ENCODE measurements at regions not wholly inside any gene's neighbourhood (a gene's known extent, or its start where the extent isn't known, plus 50 kb on each side); places are given as distances from the start of the nearest gene placed in this dataset.

DNA sequence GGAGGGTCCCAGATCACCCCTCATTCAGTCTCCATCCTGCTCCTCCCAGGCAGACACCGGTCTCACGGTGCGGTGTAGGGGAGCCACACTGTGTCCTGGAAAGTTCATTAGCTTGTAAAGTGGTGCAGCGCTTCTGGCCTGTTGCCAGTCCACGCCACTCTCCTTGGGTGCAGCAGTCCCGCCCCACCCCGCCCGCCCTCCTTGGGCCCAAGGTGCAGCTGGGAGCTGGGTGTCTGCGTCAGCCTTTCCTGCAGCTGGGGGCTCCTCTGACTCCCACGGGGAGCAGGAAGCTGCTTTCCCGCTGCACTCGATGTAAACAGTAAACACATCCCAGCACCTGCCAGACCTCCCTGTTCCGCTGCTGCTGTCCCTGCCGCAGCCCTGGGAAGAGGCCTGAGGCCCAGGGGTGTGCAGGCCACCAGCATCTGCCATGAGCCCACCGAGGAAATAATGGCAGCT, 53.8 kb upstream of the ASB18 start:
- no peak for DNase-seq (ENCODE audit: low read depth in 4 of 4, low spot score in 3 of 4)

DNA sequence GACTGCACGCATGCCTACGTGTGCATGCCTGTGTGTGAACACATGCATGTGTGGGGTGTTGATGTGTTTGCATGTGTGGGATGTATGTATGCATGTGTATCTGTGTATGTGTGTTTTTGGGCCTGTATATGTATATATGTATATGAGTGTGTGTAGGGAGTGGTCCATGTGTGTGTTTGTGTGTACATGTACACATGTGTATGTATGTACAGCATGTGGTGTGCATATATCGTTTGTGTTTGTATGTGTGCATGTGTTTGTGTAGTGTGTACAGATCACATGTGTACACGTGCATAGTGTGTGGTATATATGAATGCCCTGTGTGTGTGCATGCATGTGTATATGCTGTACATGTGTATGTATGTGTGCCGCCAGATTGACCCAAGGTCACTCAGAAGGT, 54.2 kb upstream of the ASB18 start:
- DNase-seq (ENCODE audit: low read depth in 4 of 4, low spot score in 3 of 4) = no peak

DNA sequence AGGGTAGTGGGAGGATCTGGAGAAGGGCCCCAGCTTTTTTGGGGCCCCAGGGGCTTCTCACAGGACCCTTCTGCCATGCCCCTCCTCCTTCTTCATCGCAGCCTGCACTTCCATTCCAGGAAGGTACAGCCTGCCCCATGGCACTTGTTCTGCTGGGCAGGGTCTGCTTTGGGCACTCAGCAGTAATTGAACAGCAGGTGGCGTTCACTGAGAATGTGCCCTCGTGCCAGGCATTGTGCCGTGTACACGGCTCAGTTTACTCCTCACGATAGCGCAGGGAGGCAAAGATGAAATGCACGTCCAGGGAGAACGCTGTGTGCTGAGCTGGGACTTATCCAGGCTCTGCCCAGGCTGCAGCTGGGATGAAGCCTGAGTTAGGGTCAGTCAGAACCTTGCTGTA, 54.8 kb upstream of the ASB18 start:
- no peak for DNase-seq (ENCODE audit: low read depth in 4 of 4, low spot score in 3 of 4)

DNA sequence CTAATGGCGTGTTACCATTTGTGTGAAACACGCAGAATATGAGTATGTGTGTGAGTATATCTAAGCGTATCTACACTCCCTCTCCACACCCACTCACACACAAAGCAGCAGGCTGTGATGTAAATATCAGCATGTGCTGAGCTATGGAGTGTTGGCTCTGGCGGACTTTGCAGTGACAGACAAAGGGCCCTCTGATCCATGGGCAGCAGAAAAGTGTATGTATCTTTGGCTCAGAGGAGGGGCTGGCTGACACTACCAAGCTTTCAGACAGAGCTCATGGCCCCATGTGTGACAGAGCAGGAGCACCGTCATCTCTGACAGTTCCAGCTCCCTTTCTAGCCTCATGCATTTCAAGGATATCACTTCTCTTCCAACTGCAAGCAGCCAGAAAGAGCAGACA, 57.2 kb upstream of the ASB18 start:
- DNase-seq (ENCODE audit: low read depth in 4 of 4, low spot score in 3 of 4) = no peak

DNA sequence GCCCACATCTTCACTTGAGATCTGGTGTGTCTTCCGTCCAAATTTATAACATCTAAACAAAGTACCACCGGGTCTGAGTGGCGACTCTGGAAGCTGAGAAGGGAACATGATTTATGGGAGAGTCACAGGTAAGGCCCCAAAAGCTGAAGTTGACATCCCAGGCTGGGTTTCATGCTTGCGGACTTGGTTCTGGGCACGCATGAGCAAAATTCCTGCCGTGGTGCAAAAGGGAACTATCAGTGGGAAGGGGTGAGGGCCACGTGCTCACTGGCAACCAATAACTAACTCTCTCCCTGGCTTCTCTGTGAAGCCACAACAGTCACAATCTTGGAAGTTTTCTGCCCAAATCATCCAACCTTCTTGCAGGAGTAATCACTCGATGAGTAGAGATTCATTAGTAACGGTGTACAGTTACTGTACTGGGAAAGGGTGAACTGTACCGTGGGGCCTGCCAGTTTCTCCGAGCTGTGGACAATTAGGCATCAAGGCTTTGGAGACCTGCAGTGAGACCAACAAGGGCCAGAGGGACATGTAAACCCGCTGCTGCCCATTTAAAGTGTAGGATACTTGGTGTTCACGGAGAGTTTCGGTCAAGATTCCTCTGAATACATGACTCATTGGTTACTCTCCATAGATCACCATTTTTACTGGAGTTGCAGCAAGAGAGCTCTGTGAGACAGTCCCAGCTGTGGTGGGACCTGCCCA, 69.4 kb upstream of the ASB18 start:
- no peak for DNase-seq (ENCODE audit: low read depth in 4 of 4, low spot score in 3 of 4)

GRCh38 chr2:236334122-236334876, 70.1 kb upstream of the ASB18 start:
- no peak for DNase-seq (ENCODE audit: low read depth in 4 of 4, low spot score in 3 of 4)

GRCh38 chr2:236335696-236336574, 71.7 kb upstream of the ASB18 start:
- no peak for DNase-seq (ENCODE audit: low read depth in 4 of 4, low spot score in 3 of 4)

- no peak for DNase-seq (ENCODE audit: low read depth in 4 of 4, low spot score in 3 of 4)
Measured at GRCh38 chr2:236336575-236337464, 72.6 kb upstream of the ASB18 start.

DNA sequence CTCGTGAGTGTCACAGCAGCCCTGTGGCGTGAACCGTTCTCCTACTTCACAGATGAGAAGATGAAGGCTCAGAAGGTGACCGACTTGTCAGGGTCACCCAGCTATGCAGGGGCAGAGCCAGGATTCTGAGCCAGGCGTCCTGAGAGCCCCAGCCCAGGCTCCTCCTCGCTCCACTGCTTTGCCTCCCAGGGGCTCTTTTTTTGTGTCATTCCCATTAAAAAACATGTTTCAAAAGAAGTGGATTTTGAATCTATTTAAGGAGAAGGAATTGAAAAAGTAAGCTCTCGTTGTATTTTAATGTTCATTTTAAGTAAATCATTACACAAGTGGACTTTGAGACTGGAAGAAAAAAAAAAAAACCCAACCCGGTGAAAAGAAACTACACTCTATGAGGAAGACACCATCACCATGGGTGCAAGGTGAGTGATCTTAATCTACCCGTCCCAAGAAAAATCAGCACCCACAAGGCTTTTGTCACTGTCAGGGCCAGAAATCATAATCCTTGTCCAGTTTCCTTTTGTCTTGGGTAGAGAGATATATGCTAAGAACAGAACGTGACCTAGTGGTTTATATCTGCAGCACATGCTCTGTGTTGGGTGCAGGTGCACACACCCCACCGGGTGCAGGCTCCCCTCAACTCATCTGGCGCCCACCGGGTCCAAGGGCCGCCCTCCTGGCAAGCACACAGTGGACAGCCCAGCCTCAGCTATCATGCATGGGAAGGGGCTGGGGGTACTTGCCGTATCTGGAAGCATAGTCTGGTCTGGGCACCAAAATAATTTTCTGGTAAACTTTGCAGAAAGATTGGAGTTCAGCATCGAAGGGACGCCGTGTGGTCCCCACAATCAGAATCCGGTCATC, 73.5 kb upstream of the ASB18 start:
- no peak for DNase-seq (ENCODE audit: low read depth in 4 of 4, low spot score in 3 of 4)

- no peak for DNase-seq (ENCODE audit: low read depth in 4 of 4, low spot score in 3 of 4)
Measured at GRCh38 chr2:236338495-236339184, 74.4 kb upstream of the ASB18 start.

DNA sequence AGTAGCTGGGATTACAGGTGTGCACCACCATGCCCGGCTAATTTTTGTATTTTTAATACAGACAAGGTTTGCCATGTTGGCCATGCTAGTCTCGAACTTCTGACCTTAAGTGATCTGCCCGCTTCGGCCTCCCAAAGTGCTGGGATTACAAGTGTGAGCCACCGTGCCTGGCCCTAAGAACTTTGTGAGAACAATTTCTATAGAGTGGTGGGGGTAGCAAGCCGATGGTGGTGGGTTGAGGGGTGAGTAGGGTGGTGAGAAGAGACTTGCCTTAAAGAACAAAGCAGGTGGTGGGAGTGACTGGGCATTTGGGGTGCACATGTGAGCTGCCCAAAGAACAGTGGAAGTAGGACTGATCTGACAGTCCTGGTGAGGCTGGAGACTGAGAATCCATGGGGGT, 76.0 kb upstream of the ASB18 start:
- DNase-seq (ENCODE audit: low read depth in 4 of 4, low spot score in 3 of 4) = no peak

DNA sequence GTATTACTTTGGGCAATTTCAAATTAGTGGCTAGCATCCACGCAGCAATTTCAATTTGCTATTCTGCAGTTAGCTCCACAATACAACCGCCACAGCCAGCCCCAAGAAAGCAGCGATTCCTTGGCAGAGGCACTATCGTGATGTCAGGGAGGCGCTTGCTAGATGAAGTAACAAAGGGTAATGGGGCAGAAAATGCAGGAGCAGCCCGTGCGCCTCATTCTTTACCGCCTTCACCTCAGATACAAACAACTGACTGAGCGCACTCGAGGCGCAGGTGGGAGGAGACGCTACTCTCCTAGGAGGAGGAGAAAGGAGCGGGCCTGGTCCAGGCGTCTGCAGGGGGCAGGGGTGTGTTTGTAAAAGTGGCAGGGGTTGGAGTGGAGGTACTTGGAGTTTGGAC, 76.9 kb upstream of the ASB18 start:
- DNase-seq (ENCODE audit: low read depth in 4 of 4, low spot score in 3 of 4) = no peak

GRCh38 chr2:236341721-236342120, 77.5 kb upstream of the ASB18 start:
- DNase-seq (ENCODE audit: low read depth in 4 of 4, low spot score in 3 of 4) = no peak

- no peak for DNase-seq (ENCODE audit: low read depth in 4 of 4, low spot score in 3 of 4)
Measured at GRCh38 chr2:236342507-236342906, 78.3 kb upstream of the ASB18 start.

DNA sequence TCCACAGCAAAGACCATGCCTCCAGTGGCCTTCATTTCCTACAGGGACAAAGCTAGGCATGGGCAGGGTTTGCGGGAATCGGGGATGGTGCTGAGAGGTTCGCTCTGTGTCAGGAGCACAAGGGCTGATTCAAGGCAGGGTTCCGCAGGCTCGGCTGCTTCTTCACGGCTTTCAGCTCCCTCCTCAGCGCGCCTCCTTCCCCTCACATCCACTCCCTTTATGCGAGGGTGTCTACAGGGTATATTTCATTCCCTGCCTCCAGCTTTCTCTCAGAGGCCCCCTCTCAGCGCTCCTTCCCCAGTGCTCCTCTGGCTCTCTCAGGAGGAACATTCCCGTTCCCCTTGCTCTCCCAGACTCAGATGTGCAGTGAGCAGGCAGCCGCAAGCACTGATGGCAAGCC, 78.7 kb upstream of the ASB18 start:
- no peak for DNase-seq (ENCODE audit: low read depth in 4 of 4, low spot score in 3 of 4)

GRCh38 chr2:236343400-236344161, 79.4 kb upstream of the ASB18 start:
- DNase-seq (ENCODE audit: low read depth in 4 of 4, low spot score in 3 of 4) = peak in 2 of 4 donors; percentile 51 to 56

DNA sequence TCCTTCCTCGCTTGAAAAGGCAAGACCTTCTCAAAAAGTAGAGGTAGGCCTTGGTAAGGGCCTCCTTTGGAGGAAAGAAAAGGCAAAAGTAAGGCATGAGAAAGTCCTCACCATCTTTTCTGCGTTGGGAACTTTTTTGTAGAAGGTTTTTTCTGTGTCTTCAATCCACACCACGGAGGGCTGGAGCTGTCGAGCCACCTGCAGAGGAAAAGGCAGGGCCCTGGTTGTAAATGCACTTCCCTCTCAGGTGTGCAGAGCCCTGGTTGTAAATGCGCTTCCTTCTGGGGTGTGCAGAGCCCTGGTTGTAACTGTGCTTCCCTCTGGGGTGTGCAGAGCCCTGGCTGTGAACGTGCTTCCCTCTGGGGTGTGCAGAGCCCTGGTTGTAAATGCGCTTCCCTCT, 80.2 kb upstream of the ASB18 start:
- DNase-seq (ENCODE audit: low read depth in 4 of 4, low spot score in 3 of 4) = no peak

GRCh38 chr2:236345081-236345714, 81.0 kb upstream of the ASB18 start:
- no peak for DNase-seq (ENCODE audit: low read depth in 4 of 4, low spot score in 3 of 4)

Data from left renal pelvis (tissue), 4 donors.